Rectal smooth muscle tissue (tissue), 1 donor: ENCODE measurements at regions not wholly inside any gene's neighbourhood (a gene's known extent, or its start where the extent isn't known, plus 50 kb on each side); places are given as distances from the start of the nearest gene placed in this dataset.

Experiments
- H3K27ac ChIP-seq: one replicate; pipeline ENCODE4 v1.7.0; 2013; ENCODE audit warnings: low read depth, low read length, inconsistent platforms
- H3K27me3 ChIP-seq: one replicate; pipeline ENCODE4 v1.7.0; 2013; ENCODE audit warnings: low read length; ENCODE audit not compliant: control insufficient read depth, insufficient read depth
- H3K36me3 ChIP-seq: one replicate; pipeline ENCODE4 v1.7.0; 2013; ENCODE audit warnings: low read length; ENCODE audit not compliant: control insufficient read depth, insufficient read depth
- H3K4me1 ChIP-seq: one replicate; pipeline ENCODE4 v1.7.0; 2013; ENCODE audit warnings: low read length; ENCODE audit not compliant: control insufficient read depth, insufficient read depth
- H3K4me3 ChIP-seq: one replicate; pipeline ENCODE4 v1.7.0; 2013; ENCODE audit warnings: low read length
- H3K9ac ChIP-seq: one replicate; pipeline ENCODE4 v1.7.0; 2013; ENCODE audit warnings: low read length

DNA sequence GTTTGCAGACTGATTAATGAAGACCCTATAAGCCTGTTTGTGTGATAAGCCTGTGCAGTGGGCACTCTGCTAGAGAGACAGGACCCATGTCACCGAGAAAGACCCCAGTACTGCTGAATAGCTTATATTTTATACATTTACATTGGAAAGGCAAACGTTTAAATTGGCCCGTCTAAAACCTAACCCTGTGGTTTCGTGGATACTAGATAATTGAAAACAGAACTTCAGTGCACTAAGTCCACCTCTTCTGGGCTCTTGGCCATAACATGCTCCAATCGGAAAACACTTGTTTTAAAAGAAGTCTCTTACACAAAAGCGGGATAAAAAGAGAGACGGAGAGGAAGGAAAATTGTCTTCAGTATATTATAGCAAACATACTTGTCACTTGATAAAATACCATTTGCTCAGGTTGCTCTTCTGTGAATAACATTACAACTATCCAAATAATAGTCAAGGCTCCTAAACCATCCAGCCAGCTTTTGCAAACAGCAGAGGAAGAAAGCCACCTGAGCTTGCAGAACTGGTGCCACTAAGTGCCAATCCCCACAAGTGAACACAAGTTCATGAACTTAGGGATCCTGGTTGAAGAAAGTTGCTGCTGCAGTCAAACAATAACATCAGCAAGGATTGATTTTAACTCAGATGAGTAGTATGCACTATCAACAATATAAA is 218.4 kb upstream of the FN1 start:
- H3K27ac ChIP-seq = peak overlapping the region; percentile 77
- H3K27me3 ChIP-seq = no peaks in the 10 kb centered on the region

GRCh38 chr2:215653344-215654030 is 217.6 kb upstream of the FN1 start:
- H3K9ac ChIP-seq = no peak overlapping the region
- no peak overlapping the region for H3K4me3 ChIP-seq
- no peaks in the 10 kb centered on the region for H3K36me3 ChIP-seq
- H3K27ac ChIP-seq = peak overlapping the region; percentile 77
- H3K4me1 ChIP-seq = peaks cover 22% of the 10 kb centered on the region
- no peaks in the 10 kb centered on the region for H3K27me3 ChIP-seq

More for the DNA sequence above, 218.4 kb upstream of the FN1 start:
- Histone ChIP-seq H3K4me3 (no peak overlapping the region), H3K36me3 (no peaks in the 10 kb centered on the region), H3K9ac (no peak overlapping the region), H3K4me1 (peaks cover 22% of the 10 kb centered on the region)

DNA sequence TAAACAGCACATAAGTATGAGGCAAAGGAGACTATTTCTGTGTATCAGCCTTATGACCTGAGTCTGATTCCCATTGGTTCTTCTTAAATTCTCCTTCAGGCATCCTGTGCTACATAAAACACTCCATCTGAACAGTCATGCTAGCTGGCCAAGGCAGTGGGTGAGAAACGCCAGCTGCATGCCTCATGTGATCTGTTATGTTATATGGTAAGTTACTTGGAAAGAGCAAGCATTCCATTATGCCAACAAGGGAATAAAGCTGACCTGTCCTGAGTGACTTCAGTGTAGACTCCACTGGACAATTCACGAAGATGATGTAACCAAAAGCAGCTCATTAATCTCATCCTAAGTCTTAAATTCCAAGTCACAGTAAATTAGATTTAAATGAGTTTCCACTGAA is 216.5 kb upstream of the FN1 start:
- Histone ChIP-seq H3K4me3 (no peak overlapping the region), H3K36me3 (no peaks in the 10 kb centered on the region), H3K9ac (no peak overlapping the region), H3K4me1 (peaks cover 20% of the 10 kb centered on the region), H3K27me3 (no peaks in the 10 kb centered on the region), H3K27ac (peak overlapping the region; percentile 77)

GRCh38 chr2:215651412-215651811 is 215.5 kb upstream of the FN1 start:
- H3K27ac ChIP-seq = no peak overlapping the region
- H3K27me3 ChIP-seq = no peaks in the 10 kb centered on the region
- no peak overlapping the region for H3K4me3 ChIP-seq
- H3K36me3 ChIP-seq = no peaks in the 10 kb centered on the region
- peaks cover 20% of the 10 kb centered on the region for H3K4me1 ChIP-seq
- H3K9ac ChIP-seq = no peak overlapping the region

DNA sequence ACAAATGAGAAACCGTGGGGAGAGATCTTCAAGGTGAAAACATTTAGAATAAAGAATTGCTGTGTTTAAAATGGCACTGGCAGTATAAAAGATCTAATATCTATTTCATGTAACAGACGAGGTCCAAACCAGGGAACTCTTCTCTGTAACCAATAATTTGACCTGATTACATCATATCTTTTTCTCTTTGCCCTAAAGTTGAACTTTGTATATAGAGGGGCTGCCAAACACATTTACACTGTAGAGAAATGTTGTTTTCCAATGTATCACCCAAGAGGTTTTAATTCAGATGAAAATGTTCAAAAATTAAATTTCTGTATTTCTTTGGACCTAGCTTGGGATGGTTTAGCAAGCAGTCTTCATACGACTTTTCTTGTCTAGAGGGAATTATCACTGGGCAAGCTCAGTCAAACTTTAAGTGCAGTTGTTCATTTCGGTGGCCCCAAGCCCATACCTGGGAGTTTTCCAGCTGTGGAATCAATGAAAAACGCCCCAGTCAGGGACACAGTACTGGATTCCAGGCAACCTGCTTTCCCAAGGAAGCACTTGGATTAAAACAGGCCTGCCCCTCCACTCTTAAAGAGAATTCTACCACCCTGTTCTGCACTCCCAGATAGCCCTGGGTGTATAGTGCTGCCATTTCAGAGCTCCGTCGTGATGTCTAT is 208.5 kb upstream of the FN1 start:
- Histone ChIP-seq H3K4me3 (no peak overlapping the region), H3K4me1 (no peaks in the 10 kb centered on the region), H3K9ac (no peak overlapping the region), H3K27me3 (no peaks in the 10 kb centered on the region), H3K27ac (no peak overlapping the region), H3K36me3 (no peaks in the 10 kb centered on the region)

- Histone ChIP-seq H3K36me3 (no peaks in the 10 kb centered on the region), H3K9ac (no peak overlapping the region), H3K27ac (no peak overlapping the region), H3K27me3 (no peaks in the 10 kb centered on the region), H3K4me3 (no peak overlapping the region), H3K4me1 (no peaks in the 10 kb centered on the region)
These were observed 202.8 kb upstream of the FN1 start for GRCh38 chr2:215638687-215639086.

GRCh38 chr2:215637651-215638050 is 201.8 kb upstream of the FN1 start:
- Histone ChIP-seq H3K27ac (no peak overlapping the region), H3K27me3 (no peaks in the 10 kb centered on the region), H3K9ac (no peak overlapping the region), H3K4me3 (no peak overlapping the region), H3K4me1 (no peaks in the 10 kb centered on the region), H3K36me3 (no peaks in the 10 kb centered on the region)

GRCh38 chr2:215636816-215637215 is 200.9 kb upstream of the FN1 start:
- H3K27ac ChIP-seq = no peak overlapping the region
- H3K9ac ChIP-seq = no peak overlapping the region
- no peaks in the 10 kb centered on the region for H3K27me3 ChIP-seq
- H3K4me3 ChIP-seq = no peak overlapping the region
- H3K4me1 ChIP-seq = no peaks in the 10 kb centered on the region
- H3K36me3 ChIP-seq = no peaks in the 10 kb centered on the region

- H3K36me3 ChIP-seq = no peaks in the 10 kb centered on the region
- no peak overlapping the region for H3K9ac ChIP-seq
- no peak overlapping the region for H3K4me3 ChIP-seq
- no peak overlapping the region for H3K27ac ChIP-seq
- H3K4me1 ChIP-seq = no peaks in the 10 kb centered on the region
- H3K27me3 ChIP-seq = no peaks in the 10 kb centered on the region
These were observed 199.9 kb upstream of the FN1 start for GRCh38 chr2:215635788-215636139.

GRCh38 chr2:215635071-215635787 is 199.4 kb upstream of the FN1 start:
- Histone ChIP-seq H3K27me3 (no peaks in the 10 kb centered on the region), H3K4me3 (no peak overlapping the region), H3K4me1 (no peaks in the 10 kb centered on the region), H3K36me3 (no peaks in the 10 kb centered on the region), H3K9ac (no peak overlapping the region), H3K27ac (no peak overlapping the region)

GRCh38 chr2:215633360-215633759 is 197.5 kb upstream of the FN1 start:
- Histone ChIP-seq H3K4me3 (no peak overlapping the region), H3K4me1 (no peaks in the 10 kb centered on the region), H3K27ac (no peak overlapping the region), H3K9ac (no peak overlapping the region), H3K36me3 (no peaks in the 10 kb centered on the region), H3K27me3 (no peaks in the 10 kb centered on the region)

GRCh38 chr2:215631696-215632095 is 195.8 kb upstream of the FN1 start:
- H3K9ac ChIP-seq = no peak overlapping the region
- H3K4me1 ChIP-seq = no peaks in the 10 kb centered on the region
- no peaks in the 10 kb centered on the region for H3K27me3 ChIP-seq

More at GRCh38 chr2:215631696-215632095, 195.8 kb upstream of the FN1 start:
- Histone ChIP-seq H3K36me3 (no peaks in the 10 kb centered on the region), H3K4me3 (no peak overlapping the region), H3K27ac (no peak overlapping the region)
